K562 (cell line): ENCODE measurements at regions not wholly inside any gene's neighbourhood (a gene's known extent, or its start where the extent isn't known, plus 50 kb on each side); places are given as distances from the start of the nearest gene placed in this dataset.

Experiments
- ATAC-seq: fragments of 200-7000 bp; cut with Tn5 transposase; 3 replicates; pipeline ENCODE4 v1.9.1; 2020; ENCODE audit warnings: moderate library complexity
- BruUV-seq: library from RNA; stranded (reverse); fragments of 400-500 nt; replicated peaks from 2 replicates; lab custom pipeline; 2021; lab: Mats Ljungman, UMichigan
- CTCF ChIA-PET: fragments of 300-600 bp; formaldehyde crosslinking; extraction: SDS; loops from one replicate; lab custom pipeline; 2021; ENCODE audit warnings: low intra/inter-chr PET ratio; lab: Yijun Ruan, JAX
- POLR2A ChIA-PET: fragments of 300-600, 350-650 bp; sonication (Branson Sonifier 250); formaldehyde crosslinking; extraction: SDS; loops from one replicate; lab custom pipeline; 2021; ENCODE audit warnings: antibody characterized with exemption, inconsistent platforms; lab: Yijun Ruan, JAX
- DNase-seq, 4 experiments: peaks; one replicate each; pipeline versions ENCODE4 v3.0.0 to v3.0.0-alpha.2; 2011 to 2018; ENCODE audit warnings: low spot score in 3 of 4, mixed read lengths in 3 of 4; ENCODE audit errors: extremely low read depth in 1 of 4
- FAIRE-seq: peaks from 2 replicates; lab custom pipeline; 2011; peaks lifted over from hg19 to GRCh38; lab: Jason Lieb, UNC
- H2AFZ ChIP-seq: 2 replicates; pipeline ENCODE4 v1.6.0; 2011; ENCODE audit warnings: low read depth, low read length, control low read depth, inconsistent platforms
- H3K27ac ChIP-seq: fragments of 200-600 bp; 3 replicates; pipeline ENCODE4 v1.8.0; 2011; ENCODE audit warnings: low read depth, mild to moderate bottlenecking, control low read depth, inconsistent platforms, low read length, moderate library complexity, mixed read lengths; ENCODE audit errors: extremely low read depth
- H3K27me3 ChIP-seq, 2 experiments: fragments of 300-600 bp in 1 of 2; 2 replicates in 1 of 2; 3 replicates in 1 of 2; pipeline versions ENCODE4 v1.6.0 to v1.8.0; 2011; ENCODE audit warnings: inconsistent platforms in 2 of 2, low read length in 2 of 2, mild to moderate bottlenecking in 1 of 2, mixed read lengths in 1 of 2, moderate library complexity in 1 of 2; ENCODE audit not compliant: control insufficient read depth in 2 of 2, insufficient read depth in 2 of 2
- H3K36me3 ChIP-seq: fragments of 300-600 bp; 3 replicates; pipeline ENCODE4 v1.8.0; 2011; ENCODE audit warnings: mild to moderate bottlenecking, low read length, inconsistent platforms; ENCODE audit not compliant: control insufficient read depth, insufficient read depth
- H3K4me1 ChIP-seq, 2 experiments: fragments of 200-600 bp in 1 of 2; replicated peaks in 1 of 2; 2 replicates in 1 of 2; 3 replicates in 1 of 2; pipeline versions ENCODE4 v1.5.1 to v1.8.0; 2011; ENCODE audit warnings: inconsistent platforms in 2 of 2, low read length in 2 of 2, mild to moderate bottlenecking in 1 of 2, mixed read lengths in 1 of 2, moderate library complexity in 1 of 2; ENCODE audit not compliant: control insufficient read depth in 2 of 2, insufficient read depth in 2 of 2
- H3K4me2 ChIP-seq: 2 replicates; pipeline ENCODE4 v1.6.1; 2011; ENCODE audit warnings: low read length, control low read depth, inconsistent platforms, mixed read lengths; ENCODE audit not compliant: insufficient read depth
- H3K4me3 ChIP-seq: fragments of 200-600 bp; sonication (generic), shearing (Covaris generic); 2 replicates; pipeline ENCODE4 v1.5.1; 2016; ENCODE audit warnings: control low read depth, inconsistent platforms
- H3K79me2 ChIP-seq: fragments of 200-600 bp; 3 replicates; pipeline ENCODE4 v1.8.0; 2011; ENCODE audit warnings: low read length, inconsistent platforms; ENCODE audit not compliant: control insufficient read depth, insufficient read depth
- H3K9ac ChIP-seq, 2 experiments: 2 replicates each; pipeline versions ENCODE4 v1.6.0 to v1.6.1; 2011; ENCODE audit warnings: low read depth in 2 of 2, low read length in 2 of 2, control low read depth in 1 of 2, inconsistent platforms in 1 of 2, mild to moderate bottlenecking in 1 of 2, mixed read lengths in 1 of 2; ENCODE audit not compliant: insufficient read depth in 1 of 2
- H3K9me1 ChIP-seq: one replicate; pipeline ENCODE4 v1.6.0; 2011; ENCODE audit warnings: inconsistent platforms, mild to moderate bottlenecking, low read length, moderate library complexity; ENCODE audit not compliant: control insufficient read depth, insufficient read depth
- H3K9me3 ChIP-seq: replicated peaks from 2 replicates; pipeline ENCODE4 v1.5.1; 2011; ENCODE audit warnings: low read depth, low read length, inconsistent platforms; ENCODE audit not compliant: control insufficient read depth, insufficient read depth
- H4K20me1 ChIP-seq: replicated peaks from 2 replicates; pipeline ENCODE4 v1.6.1; 2011; ENCODE audit warnings: low read length, inconsistent platforms, mixed read lengths; ENCODE audit not compliant: control insufficient read depth, insufficient read depth
- CHCHD3 ChIP-seq: fragments of 250-450 bp; sonication (Bioruptor Pico); IDR thresholded peaks from 2 replicates; pipeline ENCODE4 v2.1.2; 2022; ENCODE audit warnings: mild to moderate bottlenecking
- HDAC2 ChIP-seq: fragments of 450-650 bp; IDR thresholded peaks from 2 replicates; pipeline ENCODE4 v1.6.1; 2016; ENCODE audit warnings: mild to moderate bottlenecking
- KDM5B ChIP-seq: fragments of 200-600 bp; sonication (generic); IDR thresholded peaks from 2 replicates; pipeline ENCODE4 v1.6.1; 2012; ENCODE audit warnings: low read depth, mild to moderate bottlenecking, moderate library complexity, low read length, control low read depth, inconsistent platforms; ENCODE audit not compliant: insufficient replicate concordance
- KHSRP ChIP-seq: fragments of 450-650 bp; IDR thresholded peaks from 2 replicates; pipeline ENCODE4 v1.6.1; 2017
- NCOA1 ChIP-seq: fragments of 450-650 bp; IDR thresholded peaks from 2 replicates; pipeline ENCODE4 v1.6.1; 2016; ENCODE audit warnings: low read depth
- PHB ChIP-seq: fragments of 250-450 bp; sonication (Bioruptor Pico); IDR thresholded peaks from 2 replicates; pipeline ENCODE4 v1.5.0; 2021
- SAFB2 ChIP-seq: fragments of 200-400 bp; formaldehyde crosslinking; IDR thresholded peaks from 2 replicates; pipeline ENCODE4 v1.6.1; 2018; ENCODE audit warnings: borderline replicate concordance, low read length, low read depth, moderate library complexity; ENCODE audit not compliant: severe bottlenecking
- SMARCB1 ChIP-seq: IDR thresholded peaks from 2 replicates; pipeline ENCODE4 v1.6.1; 2011; ENCODE audit warnings: improper control_type of control experiment, low read depth; ENCODE audit not compliant: insufficient read length
- TAF7 ChIP-seq: fragments of 450-650 bp; IDR thresholded peaks from 2 replicates; pipeline ENCODE4 v1.6.1; 2016; ENCODE audit warnings: missing genetic modification characterization, missing compliant biosample characterization
- XRCC5 ChIP-seq: fragments of 200-400 bp; formaldehyde crosslinking; IDR thresholded peaks from 2 replicates; pipeline ENCODE4 v1.6.1; 2017; ENCODE audit warnings: low read depth, mild to moderate bottlenecking, low read length
- ZNF263 ChIP-seq: sonication (generic); formaldehyde crosslinking; IDR thresholded peaks from 2 replicates; pipeline ENCODE4 v1.8.0; 2022; ENCODE audit warnings: mild to moderate bottlenecking, missing genetic modification reagents, borderline replicate concordance
- ZNF696 ChIP-seq: fragments of 250-450 bp; sonication (Bioruptor Pico); conservative IDR thresholded peaks from 2 replicates; pipeline ENCODE4 v1.4.0; 2020; ENCODE audit warnings: mild to moderate bottlenecking, moderate library complexity
- WGBS: fragments of 100-300 bp; shearing (Covaris generic); methylation state at CpG from one replicate; pipeline ENCODE4 v1.1.6; 2016; ENCODE audit warnings: low coverage, mixed read lengths; ENCODE audit not compliant: insufficient coverage; ENCODE audit errors: missing lambda C conversion rate; 5-methylcytosine and 5-hydroxymethylcytosine counted together
- in situ Hi-C: fragments of 300-500 bp; cut with MboI; formaldehyde crosslinking; loops from 4 replicates; pipeline ENCODE4 v1.15.0; 2018; ENCODE audit warnings: inconsistent platforms, mixed read lengths
- intact Hi-C: fragments of 100-400 bp; cut with micrococcal nuclease; formaldehyde crosslinking; loops from 2 replicates; pipeline ENCODE4 v1.14.2; 2022
- TF ChIP-seq, protein P1 (sequence below): fragments of 250-450 bp; sonication (Bioruptor Pico); IDR thresholded peaks from 2 replicates; pipeline ENCODE4 v1.5.1; 2021; ENCODE audit warnings: mild to moderate bottlenecking
- TF ChIP-seq, protein P2 (sequence below): fragments of 250-450 bp; sonication (Bioruptor Pico); IDR thresholded peaks from 2 replicates; pipeline ENCODE4 v1.4.0; 2020

DNA sequence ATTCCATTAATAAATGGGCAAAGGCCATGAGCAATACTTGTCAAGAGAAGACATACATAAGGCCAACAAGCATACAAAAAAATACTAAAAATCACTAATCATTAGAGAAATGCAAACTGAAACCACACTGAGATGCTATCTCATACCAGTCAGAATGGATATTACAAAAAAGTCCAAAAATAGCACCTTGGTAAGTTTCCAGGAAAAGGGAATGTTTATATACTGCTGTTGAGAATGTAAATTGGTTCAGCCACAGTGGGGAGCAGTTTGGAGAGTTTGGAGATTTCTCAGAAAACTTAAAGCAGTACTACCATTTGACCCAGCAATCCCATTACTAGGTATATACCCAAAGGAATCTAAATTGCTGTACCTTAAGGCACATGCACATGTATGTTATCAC is 467.7 kb downstream of the CDH11 start:
- intact Hi-C loops = no loop called here
- Histone ChIP-seq H3K4me2 (no peak overlapping the region), H3K9me1 (no peaks in the 10 kb centered on the region), H3K4me1 (no peaks in the 10 kb centered on the region), H3K27ac (no peak overlapping the region), H3K9me3 (no peaks in the 10 kb centered on the region), H4K20me1 (no peaks in the 10 kb centered on the region), H3K27me3 (no peaks in the 10 kb centered on the region), H3K79me2 (no peaks in the 10 kb centered on the region), H2AFZ (no peak overlapping the region), H3K9ac (no peak overlapping the region), H3K4me3 (no peak overlapping the region), H3K36me3 (no peaks in the 10 kb centered on the region)
- no peak for TF ChIP-seq PHB (CRISPR knock-in tag)
- TF ChIP-seq, protein P1, sequence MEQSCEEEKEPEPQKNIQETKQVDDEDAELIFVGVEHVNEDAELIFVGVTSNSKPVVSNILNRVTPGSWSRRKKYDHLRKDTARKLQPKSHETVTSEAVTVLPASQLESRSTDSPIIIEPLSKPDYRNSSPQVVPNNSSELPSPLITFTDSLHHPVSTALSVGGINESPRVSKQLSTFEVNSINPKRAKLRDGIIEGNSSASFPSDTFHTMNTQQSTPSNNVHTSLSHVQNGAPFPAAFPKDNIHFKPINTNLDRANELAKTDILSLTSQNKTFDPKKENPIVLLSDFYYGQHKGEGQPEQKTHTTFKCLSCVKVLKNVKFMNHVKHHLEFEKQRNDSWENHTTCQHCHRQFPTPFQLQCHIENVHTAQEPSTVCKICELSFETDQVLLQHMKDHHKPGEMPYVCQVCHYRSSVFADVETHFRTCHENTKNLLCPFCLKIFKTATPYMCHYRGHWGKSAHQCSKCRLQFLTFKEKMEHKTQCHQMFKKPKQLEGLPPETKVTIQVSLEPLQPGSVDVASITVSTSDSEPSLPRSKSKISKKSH (CRISPR knock-in tag) = no peak
- TF ChIP-seq KDM5B = no peak
- no peak for TF ChIP-seq SMARCB1
- ChIA-PET CTCF (no interaction called here), POLR2A (no interaction called here)
- no TSS peak for BruUV-seq
- no peak for DNase-seq
- in situ Hi-C loops = no loop called here
- no peak for ATAC-seq
- no peak for FAIRE-seq

DNA sequence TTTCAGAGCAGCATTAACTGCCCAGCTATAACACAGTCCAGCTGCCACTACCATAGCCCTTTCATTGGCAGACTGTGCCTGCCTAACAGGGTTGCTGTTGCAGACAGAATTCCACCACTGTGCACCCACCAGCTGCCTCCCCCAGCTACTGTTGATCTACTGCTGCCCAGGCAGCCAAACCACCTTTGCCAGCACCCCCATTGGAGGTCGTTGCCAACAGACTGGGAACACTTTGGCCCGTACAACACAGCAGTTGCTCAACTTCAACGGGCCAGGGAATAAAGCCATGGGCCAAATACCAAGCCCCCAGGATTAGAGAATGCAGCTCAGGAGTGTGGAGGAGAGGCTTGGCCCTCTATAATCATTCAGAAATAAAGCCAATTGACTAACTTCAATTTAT is 473.6 kb downstream of the CDH11 start:
- CTCF ChIA-PET = no interaction called here
- H3K4me1 ChIP-seq = no peaks in the 10 kb centered on the region
- no peak overlapping the region for H3K9ac ChIP-seq
- H3K27ac ChIP-seq = no peak overlapping the region
- H3K79me2 ChIP-seq = no peaks in the 10 kb centered on the region
- FAIRE-seq = no peak
- no peak for DNase-seq
- H3K4me2 ChIP-seq = no peak overlapping the region
- H4K20me1 ChIP-seq = no peaks in the 10 kb centered on the region
- intact Hi-C loops = no loop called here
- no TSS peak for BruUV-seq
- POLR2A ChIA-PET = no interaction called here
- no peaks in the 10 kb centered on the region for H3K36me3 ChIP-seq
- no peak overlapping the region for H3K4me3 ChIP-seq
- no peak overlapping the region for H2AFZ ChIP-seq
- in situ Hi-C loops = no loop called here
- H3K9me1 ChIP-seq = no peaks in the 10 kb centered on the region
- no peak for ATAC-seq
- H3K9me3 ChIP-seq = no peaks in the 10 kb centered on the region
- WGBS = 0% methylated on average over 3 of the region's 3 CpGs
- H3K27me3 ChIP-seq = no peaks in the 10 kb centered on the region
- no peak for TF ChIP-seq ZNF696 (CRISPR knock-in tag)
- TF ChIP-seq CHCHD3 (CRISPR knock-in tag) = no peak
- no peak for TF ChIP-seq NCOA1
- no peak for TF ChIP-seq XRCC5
- TF ChIP-seq ZNF263 (CRISPR knock-in tag) = no peak
- TF ChIP-seq SAFB2 = no peak
- no peak for TF ChIP-seq TAF7 (tag)
- TF ChIP-seq KHSRP = no peak
- TF ChIP-seq, protein P2, sequence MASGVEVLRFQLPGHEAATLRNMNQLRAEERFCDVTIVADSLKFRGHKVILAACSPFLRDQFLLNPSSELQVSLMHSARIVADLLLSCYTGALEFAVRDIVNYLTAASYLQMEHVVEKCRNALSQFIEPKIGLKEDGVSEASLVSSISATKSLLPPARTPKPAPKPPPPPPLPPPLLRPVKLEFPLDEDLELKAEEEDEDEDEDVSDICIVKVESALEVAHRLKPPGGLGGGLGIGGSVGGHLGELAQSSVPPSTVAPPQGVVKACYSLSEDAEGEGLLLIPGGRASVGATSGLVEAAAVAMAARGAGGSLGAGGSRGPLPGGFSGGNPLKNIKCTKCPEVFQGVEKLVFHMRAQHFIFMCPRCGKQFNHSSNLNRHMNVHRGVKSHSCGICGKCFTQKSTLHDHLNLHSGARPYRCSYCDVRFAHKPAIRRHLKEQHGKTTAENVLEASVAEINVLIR (CRISPR knock-in tag) = no peak
- TF ChIP-seq HDAC2 = no peak
